A549 (cell line): ENCODE measurements at regions not wholly inside any gene's neighbourhood (a gene's known extent, or its start where the extent isn't known, plus 50 kb on each side); places are given as distances from the start of the nearest gene placed in this dataset.

ENCODE experiments used
- ATAC-seq, 2 experiments: fragments of 200-7000 bp in 1 of 2; fragments of >200 bp in 1 of 2; cut with Nextera tagmentation in 1 of 2; cut with Tn5 transposase in 1 of 2; 3 replicates each; pipeline versions ENCODE4 v1.8.0 to v1.9.1; 2018 to 2020; ENCODE audit warnings: mild to moderate bottlenecking in 1 of 2, moderate library complexity in 1 of 2
- CTCF ChIA-PET: fragments of 300-600 bp; sonication (Branson Sonifier 250); formaldehyde crosslinking; extraction: SDS; loops from one replicate; lab custom pipeline; 2021; ENCODE audit warnings: antibody characterized with exemption, inconsistent platforms; lab: Yijun Ruan, JAX
- POLR2A ChIA-PET: fragments of 350-600 bp; formaldehyde crosslinking; extraction: SDS; loops from one replicate; lab custom pipeline; 2021; ENCODE audit warnings: antibody characterized with exemption, inconsistent platforms; lab: Yijun Ruan, JAX
- DNase-seq, 2 experiments: peaks; one replicate each; pipeline versions ENCODE4 v3.0.0 to v3.0.0-alpha.2; 2011 to 2016; ENCODE audit warnings: low read depth in 1 of 2, low spot score in 1 of 2
- FAIRE-seq: peaks from 2 replicates; lab custom pipeline; 2011; peaks lifted over from hg19 to GRCh38; lab: Jason Lieb, UNC
- H3K27ac ChIP-seq, 2 experiments: fragments of >200 bp; sonication (Bioruptor Twin); formaldehyde crosslinking; 3 replicates each; pipeline ENCODE4 v1.5.1; 2016 to 2017
- H3K4me1 ChIP-seq: fragments of >200 bp; sonication (Bioruptor Twin); formaldehyde crosslinking; 3 replicates; pipeline ENCODE4 v1.6.1; 2016
- H3K4me2 ChIP-seq: fragments of >200 bp; sonication (Bioruptor Twin); formaldehyde crosslinking; 3 replicates; pipeline ENCODE4 v1.6.1; 2016
- H3K4me3 ChIP-seq: fragments of >200 bp; sonication (Bioruptor Twin); formaldehyde crosslinking; 3 replicates; pipeline ENCODE4 v1.5.1; 2016
- H3K9me3 ChIP-seq: fragments of >200 bp; sonication (Bioruptor Twin); formaldehyde crosslinking; 3 replicates; pipeline ENCODE4 v1.6.1; 2016
- BCL3 ChIP-seq: fragments of >200 bp; sonication (Bioruptor Twin); formaldehyde crosslinking; IDR thresholded peaks from 3 replicates; pipeline ENCODE4 v1.6.1; 2016
- BHLHE40 ChIP-seq: IDR thresholded peaks from 2 replicates; pipeline ENCODE4 v1.6.1; 2012; ENCODE audit warnings: low read depth, low read length, inconsistent platforms
- EHF ChIP-seq: fragments of 250-450 bp; sonication (Bioruptor Pico); IDR thresholded peaks from 2 replicates; pipeline ENCODE4 v1.5.0; 2020; ENCODE audit warnings: mild to moderate bottlenecking
- EP300 ChIP-seq, 2 experiments: fragments of >200 bp; sonication (Bioruptor Twin); formaldehyde crosslinking; IDR thresholded peaks; 2 replicates in 1 of 2; 3 replicates in 1 of 2; pipeline ENCODE4 v1.6.1; 2016 to 2017
- ESRRA ChIP-seq: fragments of 150-350 bp; IDR thresholded peaks from 2 replicates; pipeline ENCODE4 v1.6.1; 2014; ENCODE audit warnings: mild to moderate bottlenecking, low read length, borderline replicate concordance
- FOSL2 ChIP-seq, 2 experiments: fragments of 450-650 bp in 1 of 2; fragments of >200 bp in 1 of 2; sonication (Bioruptor Twin) in 1 of 2; formaldehyde crosslinking; IDR thresholded peaks; 2 replicates each; pipeline versions ENCODE4 v1.5.0 to v1.6.1; 2016 to 2020; ENCODE audit warnings: mild to moderate bottlenecking in 1 of 2, moderate library complexity in 1 of 2
- FOXS1 ChIP-seq: fragments of 250-450 bp; sonication (Bioruptor Pico); IDR thresholded peaks from 2 replicates; pipeline ENCODE4 v1.5.0; 2020; ENCODE audit warnings: mild to moderate bottlenecking, moderate library complexity
- HOXA7 ChIP-seq: fragments of 250-450 bp; sonication (Bioruptor Pico); IDR thresholded peaks from 2 replicates; pipeline ENCODE4 v1.5.0; 2020; ENCODE audit warnings: mild to moderate bottlenecking, moderate library complexity
- HOXB13 ChIP-seq: fragments of 250-450 bp; sonication (Bioruptor Pico); IDR thresholded peaks from 2 replicates; pipeline ENCODE4 v1.5.0; 2020; ENCODE audit warnings: low read depth, mild to moderate bottlenecking, moderate library complexity
- HOXB5 ChIP-seq: fragments of 250-450 bp; sonication (Bioruptor Pico); IDR thresholded peaks from 2 replicates; pipeline ENCODE4 v1.5.0; 2020; ENCODE audit warnings: mild to moderate bottlenecking, moderate library complexity
- JUN ChIP-seq, 2 experiments: fragments of >200 bp; sonication (Bioruptor Twin); formaldehyde crosslinking; IDR thresholded peaks; 2 replicates in 1 of 2; 3 replicates in 1 of 2; pipeline ENCODE4 v1.6.1; 2016 to 2017
- KDM1A ChIP-seq: fragments of 200-600 bp; sonication (generic); IDR thresholded peaks from 2 replicates; pipeline ENCODE4 v1.6.1; 2016; ENCODE audit warnings: low read depth, mild to moderate bottlenecking
- MAFK ChIP-seq: fragments of 450-650 bp; IDR thresholded peaks from 2 replicates; pipeline ENCODE4 v1.6.1; 2014; ENCODE audit not compliant: partially characterized antibody
- NPAS2 ChIP-seq: fragments of 250-450 bp; sonication (Bioruptor Pico); IDR thresholded peaks from 2 replicates; pipeline ENCODE4 v1.8.0; 2022; ENCODE audit warnings: mild to moderate bottlenecking, moderate library complexity, borderline replicate concordance
- NR3C1 ChIP-seq: fragments of >200 bp; sonication (Bioruptor Twin); formaldehyde crosslinking; IDR thresholded peaks from 3 replicates; pipeline ENCODE4 v1.6.1; 2017
- PHF8 ChIP-seq: fragments of 200-600 bp; sonication (generic); IDR thresholded peaks from 2 replicates; pipeline ENCODE4 v1.6.1; 2016; ENCODE audit warnings: low read depth, mild to moderate bottlenecking, antibody characterized with exemption, moderate library complexity, borderline replicate concordance
- POLR2A ChIP-seq: IDR thresholded peaks from 2 replicates; pipeline ENCODE4 v1.6.1; 2012; ENCODE audit warnings: mild to moderate bottlenecking, low read length
- RARB ChIP-seq: fragments of 250-450 bp; sonication (Bioruptor Pico); IDR thresholded peaks from 2 replicates; pipeline ENCODE4 v1.8.0; 2021; ENCODE audit warnings: mild to moderate bottlenecking, moderate library complexity
- RNF2 ChIP-seq: fragments of 200-600 bp; sonication (generic); IDR thresholded peaks from 2 replicates; pipeline ENCODE4 v1.6.1; 2016; ENCODE audit warnings: low read depth, mild to moderate bottlenecking, antibody characterized with exemption, moderate library complexity, borderline replicate concordance
- TFCP2L1 ChIP-seq: fragments of 250-450 bp; sonication (Bioruptor Pico); IDR thresholded peaks from 2 replicates; pipeline ENCODE4 v1.5.0; 2021; ENCODE audit warnings: mild to moderate bottlenecking
- USF2 ChIP-seq: fragments of 450-650 bp; IDR thresholded peaks from 2 replicates; pipeline ENCODE4 v1.6.1; 2014; ENCODE audit warnings: antibody characterized with exemption
- ZC3H11A ChIP-seq: fragments of 450-650 bp; IDR thresholded peaks from 2 replicates; pipeline ENCODE4 v1.6.1; 2014; ENCODE audit warnings: antibody characterized with exemption, mild to moderate bottlenecking
- ZSCAN20 ChIP-seq: fragments of 250-450 bp; sonication (Bioruptor Pico); IDR thresholded peaks from 2 replicates; pipeline ENCODE4 v1.8.0; 2022; ENCODE audit warnings: mild to moderate bottlenecking, moderate library complexity
- WGBS: methylation state at CpG from one replicate; pipeline ENCODE4 v1.1.6; 2017; ENCODE audit errors: missing lambda C conversion rate; 5-methylcytosine and 5-hydroxymethylcytosine counted together
- TF ChIP-seq, protein P1 (sequence below): fragments of 150-350 bp; IDR thresholded peaks from 2 replicates; pipeline ENCODE4 v1.6.1; 2014; ENCODE audit warnings: low read depth, mild to moderate bottlenecking, low read length
- TF ChIP-seq, protein P2 (sequence below): fragments of 200-600 bp; sonication (generic); IDR thresholded peaks from 2 replicates; pipeline ENCODE4 v1.6.1; 2016; ENCODE audit warnings: antibody characterized with exemption, mild to moderate bottlenecking, moderate library complexity

- no peak for TF ChIP-seq KDM1A
- TF ChIP-seq NPAS2, result no peak
- TF ChIP-seq ZSCAN20 (CRISPR knock-in tag), result no peak
- TF ChIP-seq MAFK, result no peak
- TF ChIP-seq, protein P1, sequence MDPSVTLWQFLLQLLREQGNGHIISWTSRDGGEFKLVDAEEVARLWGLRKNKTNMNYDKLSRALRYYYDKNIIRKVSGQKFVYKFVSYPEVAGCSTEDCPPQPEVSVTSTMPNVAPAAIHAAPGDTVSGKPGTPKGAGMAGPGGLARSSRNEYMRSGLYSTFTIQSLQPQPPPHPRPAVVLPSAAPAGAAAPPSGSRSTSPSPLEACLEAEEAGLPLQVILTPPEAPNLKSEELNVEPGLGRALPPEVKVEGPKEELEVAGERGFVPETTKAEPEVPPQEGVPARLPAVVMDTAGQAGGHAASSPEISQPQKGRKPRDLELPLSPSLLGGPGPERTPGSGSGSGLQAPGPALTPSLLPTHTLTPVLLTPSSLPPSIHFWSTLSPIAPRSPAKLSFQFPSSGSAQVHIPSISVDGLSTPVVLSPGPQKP, result no peak
- no peak for TF ChIP-seq USF2
- no peak for TF ChIP-seq ZC3H11A
- TF ChIP-seq, all 56 proteins: peak for 0
- WGBS, result 5% methylated on average over 3 of the region's 3 CpGs
- CTCF ChIA-PET, result no interaction called here
- Histone ChIP-seq H3K4me3 (no peak overlapping the region), H3K9me3 (no peaks in the 10 kb centered on the region), H3K4me2 (no peak overlapping the region), H3K4me1 (no peaks in the 10 kb centered on the region), H3K27ac (no peak overlapping the region)
- ATAC-seq, result no peak
- DNase-seq, result no peak
- FAIRE-seq, result no peak
- POLR2A ChIA-PET, result no interaction called here
Measured at GRCh38 chr5:85143138-85143537, 758.5 kb upstream of the EDIL3 start.

GRCh38 chr5:85148701-85149100, 764.0 kb upstream of the EDIL3 start:
- Histone ChIP-seq H3K9me3 (no peaks in the 10 kb centered on the region), H3K4me2 (no peak overlapping the region), H3K4me1 (no peaks in the 10 kb centered on the region), H3K4me3 (no peak overlapping the region), H3K27ac (no peak overlapping the region)
- CTCF ChIA-PET, result no interaction called here
- DNase-seq (no peak), ATAC-seq (no peak), FAIRE-seq (no peak)
- POLR2A ChIA-PET, result no interaction called here
- WGBS, result 52% methylated on average over 2 of the region's 2 CpGs
- TF ChIP-seq TFCP2L1 (CRISPR knock-in tag), result no peak
- TF ChIP-seq EP300 (IDR thresholded peaks at IDR 0.05), result no peak
- no peak for TF ChIP-seq HOXB5 (CRISPR knock-in tag)
- TF ChIP-seq POLR2A, result no peak
- TF ChIP-seq FOSL2 (IDR thresholded peaks at IDR 0.05), result no peak
- no peak for TF ChIP-seq FOSL2 (CRISPR knock-in tag; IDR thresholded peaks at IDR 0.05)
- no peak for TF ChIP-seq NR3C1
- no peak for TF ChIP-seq RARB
- no peak for TF ChIP-seq HOXB13 (CRISPR knock-in tag)
- no peak for TF ChIP-seq FOXS1
- no peak for TF ChIP-seq NPAS2
- TF ChIP-seq JUN (IDR thresholded peaks at IDR 0.05), result no peak
- TF ChIP-seq BHLHE40, result no peak

GRCh38 chr5:85159395-85159794, 774.7 kb upstream of the EDIL3 start:
- DNase-seq, result no peak
- FAIRE-seq, result no peak
- Histone ChIP-seq H3K4me3 (no peak overlapping the region), H3K4me2 (no peak overlapping the region), H3K4me1 (no peaks in the 10 kb centered on the region), H3K9me3 (no peaks in the 10 kb centered on the region), H3K27ac (no peak overlapping the region)
- no peak for TF ChIP-seq EHF (CRISPR knock-in tag)
- no peak for TF ChIP-seq ESRRA
- TF ChIP-seq HOXB13 (CRISPR knock-in tag), result no peak
- TF ChIP-seq, protein P1, result no peak
- TF ChIP-seq HOXA7 (CRISPR knock-in tag), result no peak
- no peak for TF ChIP-seq BCL3
- TF ChIP-seq, protein P2, sequence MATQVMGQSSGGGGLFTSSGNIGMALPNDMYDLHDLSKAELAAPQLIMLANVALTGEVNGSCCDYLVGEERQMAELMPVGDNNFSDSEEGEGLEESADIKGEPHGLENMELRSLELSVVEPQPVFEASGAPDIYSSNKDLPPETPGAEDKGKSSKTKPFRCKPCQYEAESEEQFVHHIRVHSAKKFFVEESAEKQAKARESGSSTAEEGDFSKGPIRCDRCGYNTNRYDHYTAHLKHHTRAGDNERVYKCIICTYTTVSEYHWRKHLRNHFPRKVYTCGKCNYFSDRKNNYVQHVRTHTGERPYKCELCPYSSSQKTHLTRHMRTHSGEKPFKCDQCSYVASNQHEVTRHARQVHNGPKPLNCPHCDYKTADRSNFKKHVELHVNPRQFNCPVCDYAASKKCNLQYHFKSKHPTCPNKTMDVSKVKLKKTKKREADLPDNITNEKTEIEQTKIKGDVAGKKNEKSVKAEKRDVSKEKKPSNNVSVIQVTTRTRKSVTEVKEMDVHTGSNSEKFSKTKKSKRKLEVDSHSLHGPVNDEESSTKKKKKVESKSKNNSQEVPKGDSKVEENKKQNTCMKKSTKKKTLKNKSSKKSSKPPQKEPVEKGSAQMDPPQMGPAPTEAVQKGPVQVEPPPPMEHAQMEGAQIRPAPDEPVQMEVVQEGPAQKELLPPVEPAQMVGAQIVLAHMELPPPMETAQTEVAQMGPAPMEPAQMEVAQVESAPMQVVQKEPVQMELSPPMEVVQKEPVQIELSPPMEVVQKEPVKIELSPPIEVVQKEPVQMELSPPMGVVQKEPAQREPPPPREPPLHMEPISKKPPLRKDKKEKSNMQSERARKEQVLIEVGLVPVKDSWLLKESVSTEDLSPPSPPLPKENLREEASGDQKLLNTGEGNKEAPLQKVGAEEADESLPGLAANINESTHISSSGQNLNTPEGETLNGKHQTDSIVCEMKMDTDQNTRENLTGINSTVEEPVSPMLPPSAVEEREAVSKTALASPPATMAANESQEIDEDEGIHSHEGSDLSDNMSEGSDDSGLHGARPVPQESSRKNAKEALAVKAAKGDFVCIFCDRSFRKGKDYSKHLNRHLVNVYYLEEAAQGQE, result no peak
- TF ChIP-seq RNF2, result no peak
- no peak for TF ChIP-seq PHF8
- ChIA-PET POLR2A (no interaction called here), CTCF (no interaction called here)
- ATAC-seq, result no peak
- 14% methylated on average over 6 of the region's 6 CpGs for WGBS
